ENCODE measurements at regions not wholly inside any gene's neighbourhood (a gene's known extent, or its start where the extent isn't known, plus 50 kb on each side); places are given as distances from the start of the nearest gene placed in this dataset.

GRCh38 chr12:4987076-4988046 is 56.3 kb upstream of the KCNA5 start:
- ATAC-seq: no peak

GRCh38 chr12:4991373-4991772 is 52.3 kb upstream of the KCNA5 start:
- CTCF ChIA-PET: interaction anchor here (1.4 kb wide), 1 partner anchor 124 kb away, joined by 3 read pairs; no protein-coding TSS in a partner anchor
- Mint-ChIP-seq H3K4me3 (no peak overlapping the region), H3K9me3 (no peaks in the 10 kb centered on the region), H3K4me1 (ENCODE audit: low read depth) (no peaks in the 10 kb centered on the region), H3K36me3 (ENCODE audit: low read depth) (no peaks in the 10 kb centered on the region), H3K27me3 (peaks cover 9% of the 10 kb centered on the region), H3K27ac (no peak overlapping the region)
- POLR2A ChIA-PET: no interaction called here
- intact Hi-C loops (cut with micrococcal nuclease): no loop called here
- no peak for DNase-seq
- no peak for ATAC-seq
- no peak for TF ChIP-seq CTCF (IDR thresholded peaks at IDR 0.05)

More at GRCh38 chr12:4987076-4988046, 56.3 kb upstream of the KCNA5 start:
- TF ChIP-seq CTCF (IDR thresholded peaks at IDR 0.05): no peak
- no peaks in the 10 kb centered on the region for H3K4me1 Mint-ChIP-seq (ENCODE audit: low read depth)
- H3K27me3 Mint-ChIP-seq: peaks cover 19% of the 10 kb centered on the region
- CTCF ChIA-PET: interaction anchor here (1.4 kb wide), 1 partner anchor 16 kb away, joined by 3 read pairs; no protein-coding TSS in a partner anchor
- H3K9me3 Mint-ChIP-seq: no peaks in the 10 kb centered on the region
- intact Hi-C loops (cut with micrococcal nuclease): no loop called here
- H3K4me3 Mint-ChIP-seq: no peak overlapping the region
- POLR2A ChIA-PET: no interaction called here
- H3K36me3 Mint-ChIP-seq (ENCODE audit: low read depth): no peaks in the 10 kb centered on the region
- DNase-seq: no peak
- H3K27ac Mint-ChIP-seq: no peak overlapping the region

- ChIA-PET POLR2A (no interaction called here), CTCF (interaction anchor here (1.2 to 1.4 kb wide), 2 partner anchors 124 to 134 kb away, joined by 3 read pairs; no protein-coding TSS in a partner anchor)
- no peaks in the 10 kb centered on the region for H3K4me1 Mint-ChIP-seq (ENCODE audit: low read depth)
- no peak for ATAC-seq
- no peaks in the 10 kb centered on the region for H3K9me3 Mint-ChIP-seq
- no peak overlapping the region for H3K27ac Mint-ChIP-seq
- intact Hi-C loops (cut with micrococcal nuclease): no loop called here
- H3K36me3 Mint-ChIP-seq (ENCODE audit: low read depth): no peaks in the 10 kb centered on the region
- H3K4me3 Mint-ChIP-seq: no peak overlapping the region
- no peak for DNase-seq
- no peak for TF ChIP-seq CTCF (IDR thresholded peaks at IDR 0.05)
- H3K27me3 Mint-ChIP-seq: peaks cover 7% of the 10 kb centered on the region
These were observed 51.9 kb upstream of the KCNA5 start for GRCh38 chr12:4991801-4992200.

- DNase-seq: no peak
- Mint-ChIP-seq H3K27ac (no peak overlapping the region), H3K9me3 (no peaks in the 10 kb centered on the region), H3K4me1 (ENCODE audit: low read depth) (no peaks in the 10 kb centered on the region), H3K27me3 (peaks cover 4% of the 10 kb centered on the region), H3K4me3 (no peak overlapping the region), H3K36me3 (ENCODE audit: low read depth) (no peaks in the 10 kb centered on the region)
- no peak for ATAC-seq
- no peak for TF ChIP-seq CTCF (IDR thresholded peaks at IDR 0.05)
- intact Hi-C loops (cut with micrococcal nuclease): no loop called here
- ChIA-PET POLR2A (no interaction called here), CTCF (interaction anchor here (1.1 to 1.4 kb wide), 3 partner anchors 125 to 137 kb away, joined by 3 to 4 read pairs (median 3); no protein-coding TSS in a partner anchor)
These were observed 50.8 kb upstream of the KCNA5 start for GRCh38 chr12:4992871-4993270.
